ENCODE measurements at regions not wholly inside any gene's neighbourhood (a gene's known extent, or its start where the extent isn't known, plus 50 kb on each side); places are given as distances from the start of the nearest gene placed in this dataset.

DNA sequence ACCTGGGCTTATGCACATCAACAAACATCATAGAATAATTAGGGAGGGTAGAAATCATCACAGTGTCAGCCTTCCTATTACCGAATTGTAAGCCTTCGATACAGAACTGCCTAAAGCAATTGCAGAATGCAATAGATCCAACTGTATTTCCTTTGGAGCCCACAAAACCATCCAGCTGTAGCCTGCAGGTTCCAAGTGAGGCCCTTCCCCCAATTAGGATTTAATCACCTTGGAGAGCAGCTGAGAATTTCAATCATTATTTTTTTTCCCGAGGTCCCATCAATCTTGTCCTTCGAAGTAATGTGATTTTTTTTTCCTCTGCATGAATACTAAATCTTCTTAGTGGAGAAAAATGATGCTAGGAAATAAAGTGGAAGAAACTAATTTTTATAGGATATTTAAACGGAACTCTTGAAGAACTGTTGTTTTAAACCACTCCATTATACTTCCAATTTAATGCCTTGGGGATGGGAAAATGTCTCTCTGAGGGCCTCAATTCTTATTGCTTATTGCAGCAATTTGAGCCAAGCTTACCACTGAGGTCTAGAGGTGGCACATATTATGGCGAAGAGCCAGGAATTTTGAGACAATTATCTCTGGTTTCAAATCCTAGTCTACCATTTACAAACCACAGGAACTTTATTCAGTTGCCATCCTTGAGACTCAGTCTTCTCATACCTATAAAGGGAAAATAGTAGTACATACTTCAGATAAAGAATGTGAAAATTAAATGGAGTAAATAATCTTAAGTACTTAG, 953.4 kb upstream of the IGFBP7 start:
- no peak for TF ChIP-seq POLR2AphosphoS5 (IDR thresholded peaks at IDR 0.05)
- TF ChIP-seq, protein P1, sequence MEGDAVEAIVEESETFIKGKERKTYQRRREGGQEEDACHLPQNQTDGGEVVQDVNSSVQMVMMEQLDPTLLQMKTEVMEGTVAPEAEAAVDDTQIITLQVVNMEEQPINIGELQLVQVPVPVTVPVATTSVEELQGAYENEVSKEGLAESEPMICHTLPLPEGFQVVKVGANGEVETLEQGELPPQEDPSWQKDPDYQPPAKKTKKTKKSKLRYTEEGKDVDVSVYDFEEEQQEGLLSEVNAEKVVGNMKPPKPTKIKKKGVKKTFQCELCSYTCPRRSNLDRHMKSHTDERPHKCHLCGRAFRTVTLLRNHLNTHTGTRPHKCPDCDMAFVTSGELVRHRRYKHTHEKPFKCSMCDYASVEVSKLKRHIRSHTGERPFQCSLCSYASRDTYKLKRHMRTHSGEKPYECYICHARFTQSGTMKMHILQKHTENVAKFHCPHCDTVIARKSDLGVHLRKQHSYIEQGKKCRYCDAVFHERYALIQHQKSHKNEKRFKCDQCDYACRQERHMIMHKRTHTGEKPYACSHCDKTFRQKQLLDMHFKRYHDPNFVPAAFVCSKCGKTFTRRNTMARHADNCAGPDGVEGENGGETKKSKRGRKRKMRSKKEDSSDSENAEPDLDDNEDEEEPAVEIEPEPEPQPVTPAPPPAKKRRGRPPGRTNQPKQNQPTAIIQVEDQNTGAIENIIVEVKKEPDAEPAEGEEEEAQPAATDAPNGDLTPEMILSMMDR (IDR thresholded peaks at IDR 0.05): no peak

Measured in transverse colon (tissue), 4 donors.